ENCODE measurements at regions not wholly inside any gene's neighbourhood (a gene's known extent, or its start where the extent isn't known, plus 50 kb on each side); places are given as distances from the start of the nearest gene placed in this dataset.
"Not testable (repeated sequence)": the region's sequence is repeated elsewhere in the genome, so short reads cannot be mapped to it uniquely, and the experiment has no call there.

DNA sequence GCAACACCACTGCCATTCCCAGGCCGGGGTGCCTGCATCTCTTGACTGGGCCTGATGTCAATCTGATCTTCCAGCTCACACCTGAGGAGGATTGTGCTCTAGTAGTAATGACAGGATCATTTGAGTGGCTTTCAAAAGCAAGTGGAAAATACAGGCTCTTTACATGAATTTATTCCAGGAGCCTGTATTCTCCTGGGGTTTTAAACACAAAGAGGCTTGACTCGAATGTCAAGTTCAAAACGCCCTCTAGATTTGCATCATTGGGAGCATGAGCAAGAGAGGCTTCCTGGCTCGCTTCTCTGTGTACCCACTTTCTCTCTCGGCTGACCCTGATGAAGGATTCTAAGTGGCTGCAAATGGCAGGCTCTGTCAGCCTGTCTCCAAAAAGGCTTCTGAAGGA is 199.5 kb upstream of the PUDP start:
- H2AFZ ChIP-seq, result no peak overlapping the region
- no peaks in the 10 kb centered on the region for H3K36me3 ChIP-seq (ENCODE audit: control insufficient read depth, insufficient read depth, low read length)
- H3K79me2 ChIP-seq, result no peaks in the 10 kb centered on the region
- no peaks in the 10 kb centered on the region for H3K27me3 ChIP-seq (ENCODE audit: control insufficient read depth, insufficient read depth, low read length)
- H3K9me3 ChIP-seq (ENCODE audit: control insufficient read depth, low read length), result no peaks in the 10 kb centered on the region
- no peaks in the 10 kb centered on the region for H3K4me1 ChIP-seq
- no peak for TF ChIP-seq CTCF (IDR thresholded peaks at IDR 0.05)
- no peak overlapping the region for H3K4me3 ChIP-seq (ENCODE audit: low read depth, low read length)
- H3K4me2 ChIP-seq (ENCODE audit: low read length), result no peak overlapping the region
- H3K9ac ChIP-seq, result no peak overlapping the region
- no peak overlapping the region for H3K27ac ChIP-seq

- H3K4me3 ChIP-seq (ENCODE audit: low read depth, low read length), result no peak overlapping the region
- no peaks in the 10 kb centered on the region for H3K4me1 ChIP-seq
- no peak overlapping the region for H3K27ac ChIP-seq
- no peaks in the 10 kb centered on the region for H3K9me3 ChIP-seq (ENCODE audit: control insufficient read depth, low read length)
- no peak overlapping the region for H3K4me2 ChIP-seq (ENCODE audit: low read length)
- no peak for TF ChIP-seq CTCF (IDR thresholded peaks at IDR 0.05)
- H2AFZ ChIP-seq, result no peak overlapping the region
- no peaks in the 10 kb centered on the region for H3K79me2 ChIP-seq
- H3K36me3 ChIP-seq (ENCODE audit: control insufficient read depth, insufficient read depth, low read length), result no peaks in the 10 kb centered on the region
- no peaks in the 10 kb centered on the region for H3K27me3 ChIP-seq (ENCODE audit: control insufficient read depth, insufficient read depth, low read length)
- no peak overlapping the region for H3K9ac ChIP-seq
Measured at GRCh38 chrX:7346021-7346420, 198.1 kb upstream of the PUDP start.

GRCh38 chrX:7343181-7343580 is 195.2 kb upstream of the PUDP start:
- H3K4me3 ChIP-seq (ENCODE audit: low read depth, low read length), result no peak overlapping the region
- TF ChIP-seq CTCF (IDR thresholded peaks at IDR 0.05), result no peak
- H3K4me2 ChIP-seq (ENCODE audit: low read length), result no peak overlapping the region
- H3K27ac ChIP-seq, result no peak overlapping the region
- H3K36me3 ChIP-seq (ENCODE audit: control insufficient read depth, insufficient read depth, low read length), result no peaks in the 10 kb centered on the region
- no peaks in the 10 kb centered on the region for H3K9me3 ChIP-seq (ENCODE audit: control insufficient read depth, low read length)
- H3K27me3 ChIP-seq (ENCODE audit: control insufficient read depth, insufficient read depth, low read length), result no peaks in the 10 kb centered on the region
- no peaks in the 10 kb centered on the region for H3K79me2 ChIP-seq
- no peak overlapping the region for H2AFZ ChIP-seq
- H3K9ac ChIP-seq, result no peak overlapping the region
- no peaks in the 10 kb centered on the region for H3K4me1 ChIP-seq

DNA sequence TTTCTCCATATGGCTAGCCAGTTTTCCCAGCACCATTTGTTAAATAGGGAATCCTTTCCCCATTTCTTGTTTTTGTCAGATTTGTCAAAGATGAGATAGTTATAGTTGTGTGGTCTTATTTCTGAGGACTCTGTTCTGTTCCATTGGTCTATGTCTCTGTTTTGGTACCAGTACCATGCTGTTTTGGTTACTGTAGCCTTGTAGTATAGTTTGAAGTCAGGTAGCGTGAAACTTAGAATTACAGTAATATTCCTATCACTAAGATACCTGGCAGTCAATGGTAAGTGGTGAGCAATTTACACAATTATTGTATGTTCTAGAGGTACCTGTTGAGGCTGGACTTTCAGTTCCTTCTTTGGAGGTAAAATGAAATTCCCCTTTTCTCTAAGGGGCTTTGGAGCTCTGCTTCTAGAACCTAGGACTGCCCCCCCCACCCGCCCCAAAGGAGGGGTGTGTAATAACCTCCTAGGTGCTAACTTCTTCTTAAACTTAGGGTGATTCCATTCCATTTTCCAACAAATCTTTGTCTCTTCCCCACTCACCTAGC is 187.9 kb upstream of the PUDP start:
- not testable (repeated sequence) for H2AFZ ChIP-seq; H3K4me3 ChIP-seq (ENCODE audit: low read depth, low read length); H3K27me3 ChIP-seq (ENCODE audit: control insufficient read depth, insufficient read depth, low read length); H3K79me2 ChIP-seq; H3K9ac ChIP-seq; H3K9me3 ChIP-seq (ENCODE audit: control insufficient read depth, low read length); H3K36me3 ChIP-seq (ENCODE audit: control insufficient read depth, insufficient read depth, low read length); H3K4me2 ChIP-seq (ENCODE audit: low read length); H3K27ac ChIP-seq; H3K4me1 ChIP-seq

- no peaks in the 10 kb centered on the region for H3K36me3 ChIP-seq (ENCODE audit: control insufficient read depth, insufficient read depth, low read length)
- H3K27ac ChIP-seq, result no peak overlapping the region
- no peaks in the 10 kb centered on the region for H3K9me3 ChIP-seq (ENCODE audit: control insufficient read depth, low read length)
- no peak for TF ChIP-seq CTCF (IDR thresholded peaks at IDR 0.05)
- no peak overlapping the region for H3K4me2 ChIP-seq (ENCODE audit: low read length)
- no peaks in the 10 kb centered on the region for H3K27me3 ChIP-seq (ENCODE audit: control insufficient read depth, insufficient read depth, low read length)
- H3K9ac ChIP-seq, result no peak overlapping the region
- no peaks in the 10 kb centered on the region for H3K79me2 ChIP-seq
- H3K4me1 ChIP-seq, result no peaks in the 10 kb centered on the region
- no peak overlapping the region for H3K4me3 ChIP-seq (ENCODE audit: low read depth, low read length)
- no peak overlapping the region for H2AFZ ChIP-seq
Measured at GRCh38 chrX:7334253-7334935, 186.4 kb upstream of the PUDP start.
